HG03103 (cell line): ENCODE measurements at regions not wholly inside any gene's neighbourhood (a gene's known extent, or its start where the extent isn't known, plus 50 kb on each side); places are given as distances from the start of the nearest gene placed in this dataset.
"Not testable (repeated sequence)": the region's sequence is repeated elsewhere in the genome, so short reads cannot be mapped to it uniquely, and the experiment has no call there.

Source experiments
- ATAC-seq: cut with Tn5 transposase; IDR thresholded peaks from one replicate; pipeline ENCODE4 v1.9.1; 2021; ENCODE audit warnings: low read depth; ENCODE audit not compliant: unreplicated experiment

DNA sequence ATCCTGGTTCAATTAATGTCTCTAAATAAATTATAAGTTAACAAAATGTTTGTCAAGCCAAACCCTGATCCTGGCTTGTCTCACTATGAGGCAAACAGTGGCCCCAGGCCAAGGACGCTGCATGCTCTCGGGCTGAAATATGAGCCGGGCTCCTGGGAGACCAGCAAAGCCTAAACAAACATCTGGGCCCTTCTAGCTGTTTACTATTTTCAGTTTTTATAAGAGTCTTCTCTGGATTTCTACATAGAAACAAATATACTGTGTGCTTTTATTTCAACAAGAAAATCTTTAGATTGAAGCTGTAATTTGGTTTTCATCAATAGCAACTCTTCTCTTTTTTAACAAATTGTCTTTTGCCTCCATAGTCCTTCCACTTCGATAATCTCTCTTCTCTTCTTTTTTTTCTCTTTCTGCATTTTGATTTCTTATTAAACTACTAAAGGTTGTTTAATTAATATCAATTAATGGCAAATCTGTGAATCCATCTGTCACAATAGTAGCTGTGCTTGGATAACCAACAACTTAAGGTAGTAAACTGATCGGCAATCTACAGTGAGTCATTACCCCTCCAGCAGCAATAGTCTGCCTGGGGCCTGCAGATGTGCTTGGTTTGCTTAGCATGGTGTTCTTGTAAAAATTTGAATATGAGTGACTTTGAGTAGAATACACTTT, 83.3 kb upstream of the DNAJC1 start:
- ATAC-seq: no peak

DNA sequence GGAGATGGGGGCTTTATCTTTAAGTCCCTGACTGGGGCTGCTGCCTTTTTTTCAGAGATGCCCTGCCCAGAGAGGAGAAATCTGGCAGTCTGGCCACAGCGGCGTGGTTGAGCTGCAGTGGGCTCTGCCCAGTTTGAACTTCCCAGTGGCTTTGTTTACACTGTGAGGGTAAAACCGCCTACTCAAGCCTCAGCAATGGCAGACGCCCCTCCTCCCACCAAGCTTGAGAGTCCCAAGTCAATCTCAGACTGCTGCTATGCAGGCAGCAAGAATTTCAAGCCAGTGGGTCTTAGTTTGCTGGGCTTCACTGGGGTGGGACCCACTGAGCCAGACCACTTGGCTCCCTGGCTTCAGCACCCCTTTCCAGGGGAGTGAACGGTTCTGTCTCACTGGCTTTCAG, 76.4 kb upstream of the DNAJC1 start:
- ATAC-seq: not testable (repeated sequence)

GRCh38 chr10:22071332-22071731, 67.8 kb upstream of the DNAJC1 start:
- no peak for ATAC-seq

DNA sequence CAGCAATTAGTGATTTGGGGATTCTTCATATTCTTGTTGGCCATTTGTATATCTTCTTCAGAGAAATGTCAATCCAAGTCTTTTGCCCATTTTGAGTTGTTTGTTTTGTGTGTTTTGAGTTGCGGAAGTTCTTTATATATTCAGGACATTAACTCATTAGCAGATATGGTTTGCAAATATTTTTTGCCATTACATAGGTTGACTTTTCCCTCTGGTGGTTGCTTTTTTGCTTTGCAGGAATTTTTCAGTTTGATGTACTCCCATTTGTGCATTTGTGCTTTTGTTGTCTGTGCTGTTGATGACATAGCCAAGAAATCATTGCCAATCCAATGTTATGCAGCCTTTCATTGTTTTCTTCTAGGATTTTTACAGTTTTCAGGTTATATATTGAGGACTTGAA, 63.6 kb upstream of the DNAJC1 start:
- no peak for ATAC-seq

GRCh38 chr10:22060984-22061383, 57.5 kb upstream of the DNAJC1 start:
- ATAC-seq: not testable (repeated sequence)

DNA sequence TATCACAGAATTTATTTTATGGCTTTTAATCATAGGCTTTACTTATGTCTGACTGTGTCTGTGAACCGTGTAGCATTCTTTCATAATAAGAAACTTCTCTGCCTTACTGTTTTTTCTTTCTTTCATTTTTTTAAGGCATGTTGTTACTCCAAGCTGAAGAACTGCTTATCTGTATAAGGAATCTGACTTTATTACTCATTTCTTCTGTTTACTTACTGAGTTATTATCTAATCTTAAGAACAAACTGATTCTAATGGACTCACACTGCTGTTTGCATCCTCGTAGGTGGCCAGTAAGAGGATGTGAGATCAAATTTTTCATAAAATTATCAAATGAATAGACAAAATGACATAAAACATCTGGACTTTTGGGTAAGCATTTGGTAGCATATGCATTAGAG, 54.7 kb upstream of the DNAJC1 start:
- ATAC-seq: no peak

DNA sequence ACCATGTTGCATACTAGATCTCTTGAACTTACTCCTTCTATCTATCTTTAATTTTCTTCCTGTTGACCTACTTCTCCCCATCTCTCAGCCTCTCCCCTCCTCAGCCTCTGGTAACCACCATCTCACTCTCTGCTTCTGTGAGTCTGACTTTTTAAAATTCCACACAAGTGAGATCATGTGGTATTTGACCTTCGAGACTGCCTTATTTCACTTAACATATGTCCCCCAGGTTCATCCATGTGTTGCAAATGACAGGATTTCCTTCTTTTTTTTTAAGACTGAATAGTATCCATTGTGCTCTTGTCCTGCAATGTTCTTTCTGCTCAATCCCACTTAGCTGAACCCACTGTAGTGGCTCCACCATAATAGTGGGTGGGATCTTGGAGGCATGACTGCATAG, 51.4 kb upstream of the DNAJC1 start:
- ATAC-seq: no peak
